PFSK-1 (cell line): ENCODE measurements at regions not wholly inside any gene's neighbourhood (a gene's known extent, or its start where the extent isn't known, plus 50 kb on each side); places are given as distances from the start of the nearest gene placed in this dataset.

Experiments used
- POLR2AphosphoS5 ChIP-seq: IDR thresholded peaks from 2 replicates; pipeline ENCODE4 v1.6.1; 2012; ENCODE audit warnings: low read depth, mild to moderate bottlenecking, control low read depth, low read length, moderate library complexity
- REST ChIP-seq, 2 experiments: IDR thresholded peaks; 2 replicates each; pipeline versions ENCODE4 v1.6.1 to v1.8.0; 2011 to 2012; ENCODE audit warnings: low read depth in 2 of 2, low read length in 2 of 2, control low read depth in 1 of 2, inconsistent platforms in 1 of 2, mild to moderate bottlenecking in 1 of 2, moderate library complexity in 1 of 2; ENCODE audit not compliant: insufficient read depth in 1 of 2
- SIN3A ChIP-seq: IDR thresholded peaks from 2 replicates; pipeline ENCODE4 v1.6.1; 2012; ENCODE audit warnings: mild to moderate bottlenecking, low read length, moderate library complexity, borderline replicate concordance; ENCODE audit not compliant: insufficient read depth
- TAF1 ChIP-seq: IDR thresholded peaks from 2 replicates; pipeline ENCODE4 v1.6.1; 2012; ENCODE audit warnings: low read length, control low read depth, borderline replicate concordance; ENCODE audit not compliant: insufficient read depth

- TF ChIP-seq REST (IDR thresholded peaks at IDR 0.05; ENCODE audit: insufficient read depth in 1 of 2, low read depth in 2 of 2, low read length in 2 of 2) (no peak), POLR2AphosphoS5 (no peak), SIN3A (no peak), TAF1 (no peak)
Measured at GRCh38 chr2:128949360-128949759, 630.7 kb upstream of the HS6ST1 start.
